NCI-H460 (cell line): ENCODE measurements at regions not wholly inside any gene's neighbourhood (a gene's known extent, or its start where the extent isn't known, plus 50 kb on each side); places are given as distances from the start of the nearest gene placed in this dataset.
"Not testable (repeated sequence)": the region's sequence is repeated elsewhere in the genome, so short reads cannot be mapped to it uniquely, and the experiment has no call there.

Experiments used
- DNase-seq: peaks from one replicate; pipeline ENCODE4 v3.0.0-alpha.2; 2016; ENCODE audit warnings: low read depth; ENCODE audit errors: extremely low read depth

DNA sequence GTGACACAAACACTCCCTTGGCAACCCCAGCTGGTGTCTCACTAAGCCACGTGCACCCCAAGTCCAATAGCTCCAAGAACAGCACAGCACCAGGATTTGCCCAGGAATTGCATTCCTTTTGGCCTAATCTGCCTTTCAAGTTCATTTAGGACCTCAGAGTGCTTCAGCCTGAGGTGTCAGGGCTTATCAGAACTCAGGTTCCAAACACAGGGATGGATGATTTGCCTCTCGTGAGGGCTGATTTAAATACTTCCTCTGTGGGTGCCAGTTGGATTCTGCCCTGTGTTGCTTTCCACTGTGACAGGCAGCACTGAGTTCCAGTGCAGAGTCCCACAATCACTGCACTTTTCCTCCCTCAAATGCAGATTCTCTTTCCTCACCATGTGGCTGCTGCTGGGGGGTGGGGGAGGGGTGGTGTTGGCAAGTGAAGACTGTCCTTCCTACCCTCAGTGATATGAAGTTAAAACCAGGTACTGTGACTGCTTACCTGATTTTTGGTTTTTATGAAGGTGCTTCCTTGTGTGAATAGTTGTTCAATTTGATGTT lies 204.3 kb upstream of the STAC start:
- no peak for DNase-seq

DNA sequence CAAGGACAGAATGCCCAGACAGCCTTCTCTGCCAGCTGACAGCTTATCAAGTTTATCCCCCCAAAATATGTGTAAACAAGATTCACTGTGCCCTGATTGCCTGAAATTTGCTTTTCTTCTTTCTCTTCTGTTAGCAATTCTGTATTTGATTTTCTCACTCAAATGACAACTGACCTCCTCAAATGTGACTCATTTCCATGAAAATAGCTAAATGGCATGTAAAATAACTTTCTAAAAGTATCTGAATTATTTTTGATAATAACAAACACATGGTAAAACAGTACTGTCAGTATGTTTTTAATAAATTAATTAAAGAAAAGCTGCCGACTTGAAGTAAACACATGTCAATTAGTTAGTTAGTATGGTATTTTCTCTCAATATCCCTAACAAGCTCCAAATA lies 202.3 kb upstream of the STAC start:
- DNase-seq: no peak

DNA sequence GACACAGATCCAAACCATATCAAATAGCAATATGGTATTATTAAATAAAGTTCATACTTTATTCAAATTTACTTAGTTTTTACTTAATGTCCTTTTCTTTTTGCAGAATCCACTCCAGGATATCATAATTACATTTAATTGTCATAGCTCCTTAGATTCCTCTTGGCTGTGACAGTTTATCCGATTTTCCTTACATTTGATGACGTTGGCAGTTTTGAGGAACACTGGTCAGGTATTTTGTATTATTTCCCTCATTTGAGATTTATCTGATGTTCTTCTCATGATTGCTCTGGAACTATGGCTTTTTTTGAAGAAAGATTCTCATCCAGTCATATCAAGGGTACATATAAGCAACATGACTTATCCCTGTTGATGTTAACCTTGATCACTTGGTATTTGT lies 198.3 kb upstream of the STAC start:
- DNase-seq: no peak

DNA sequence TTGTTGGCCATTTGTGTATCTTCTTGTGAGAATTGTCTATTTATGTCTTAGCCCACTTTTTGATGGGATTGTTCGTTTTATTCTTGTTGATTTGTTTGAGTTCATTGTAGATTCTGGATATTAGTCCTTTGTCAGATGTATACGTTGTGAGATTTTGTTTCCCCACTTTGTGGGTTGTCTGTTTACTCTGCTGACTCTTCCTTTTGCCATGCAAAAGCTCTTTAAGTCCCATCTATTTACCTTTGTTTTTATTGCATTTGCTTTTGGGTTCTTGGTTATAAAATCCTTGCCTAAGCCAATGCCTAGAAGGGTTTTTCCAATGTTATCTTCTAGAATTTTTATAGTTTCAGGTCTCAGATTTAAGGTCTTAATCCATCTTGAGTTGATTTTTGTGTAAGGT lies 193.1 kb upstream of the STAC start:
- not testable (repeated sequence) for DNase-seq

DNA sequence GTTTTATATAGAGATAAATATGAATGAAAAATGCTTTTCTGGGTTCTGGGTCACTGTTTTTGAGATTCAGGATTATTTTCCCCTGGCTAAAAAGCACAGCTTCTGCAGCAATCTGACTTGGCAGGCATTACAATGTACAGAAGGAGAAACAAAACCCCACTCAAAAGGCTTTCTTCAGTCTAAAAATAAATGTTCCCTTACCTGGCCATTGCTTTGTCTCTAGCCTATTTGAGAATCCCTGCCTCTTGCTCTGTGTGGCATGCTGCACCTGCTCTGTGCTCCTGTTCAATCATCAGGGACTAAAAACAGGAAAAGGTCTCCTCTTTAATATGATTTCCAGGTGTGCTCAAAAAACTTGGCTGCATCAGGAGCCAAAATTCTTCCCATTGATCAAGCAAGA lies 187.4 kb upstream of the STAC start:
- no peak for DNase-seq

DNA sequence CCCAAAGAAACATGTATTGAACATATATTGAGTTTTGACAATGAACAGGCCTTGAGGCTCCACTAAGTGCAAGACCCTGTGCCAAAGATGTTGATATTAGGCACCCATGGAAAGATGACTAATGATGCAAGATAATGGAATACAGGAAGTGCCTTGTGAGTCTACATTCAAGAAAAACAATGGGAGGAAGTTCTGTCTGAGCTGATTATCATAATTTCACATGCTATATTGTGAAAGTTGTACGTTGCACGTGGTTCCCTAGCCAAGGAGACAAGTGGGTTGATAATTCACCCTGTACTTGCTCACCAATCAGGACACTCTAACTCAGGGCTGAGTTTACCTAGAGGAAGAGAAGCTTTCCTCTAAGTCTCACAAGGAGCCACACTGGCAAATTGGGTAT lies 186.9 kb upstream of the STAC start:
- DNase-seq: no peak

DNA sequence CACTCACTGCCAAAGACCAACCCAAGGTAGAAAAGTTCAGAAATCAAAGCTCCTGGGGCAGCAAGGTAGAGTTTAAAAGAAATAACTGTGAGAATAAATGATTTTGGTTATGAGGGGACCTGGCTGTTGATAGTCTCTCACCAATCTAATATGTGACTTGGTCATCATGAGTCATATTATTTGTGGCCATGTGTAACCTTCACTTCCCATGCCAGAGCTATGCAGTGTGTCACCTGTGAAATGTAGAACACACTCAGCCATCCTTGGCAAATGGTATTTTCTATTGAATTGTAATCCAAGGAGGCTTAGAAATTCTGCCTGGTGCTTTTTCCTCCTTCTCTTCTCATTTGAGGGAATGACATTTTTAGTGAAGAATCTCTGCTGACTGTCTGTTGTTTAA lies 184.2 kb upstream of the STAC start:
- no peak for DNase-seq

DNA sequence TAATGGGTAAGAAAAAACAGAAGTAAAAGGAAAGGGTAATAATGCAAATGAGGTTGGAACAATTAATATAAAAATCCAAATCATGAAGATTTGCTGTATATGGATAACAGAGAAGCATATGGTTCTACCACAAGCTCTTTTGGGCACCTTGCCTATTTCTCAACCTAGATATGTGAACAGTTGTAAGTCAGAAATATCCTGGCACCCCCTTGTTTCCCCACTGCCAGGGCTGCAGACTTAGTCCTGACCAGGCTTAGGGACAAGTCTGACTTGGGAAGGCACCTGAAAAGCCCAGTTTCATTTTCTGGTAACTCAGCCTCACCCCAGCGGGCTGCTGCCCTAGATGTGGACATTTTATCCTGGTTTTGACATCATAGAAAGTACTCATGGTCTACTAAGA lies 183.2 kb upstream of the STAC start:
- DNase-seq: no peak

DNA sequence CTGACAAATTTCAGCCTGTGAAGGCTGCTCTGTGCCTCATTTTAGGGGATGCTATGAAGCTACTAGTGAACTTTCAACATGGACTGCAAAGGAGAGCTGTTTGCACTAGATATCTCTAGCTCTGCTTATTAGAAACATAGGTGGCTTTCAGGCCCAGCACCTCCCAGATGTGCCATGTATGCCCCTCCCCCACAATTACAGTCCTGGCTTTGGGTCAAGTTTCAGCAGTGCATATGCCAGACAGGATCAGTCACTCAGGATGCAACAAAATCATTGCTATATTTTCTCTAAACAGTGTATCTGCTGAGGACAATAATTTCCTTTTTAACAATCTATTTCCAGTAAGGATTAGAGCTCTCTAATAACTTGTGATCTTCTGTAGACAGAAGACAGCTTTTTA lies 178.8 kb upstream of the STAC start:
- DNase-seq: no peak

DNA sequence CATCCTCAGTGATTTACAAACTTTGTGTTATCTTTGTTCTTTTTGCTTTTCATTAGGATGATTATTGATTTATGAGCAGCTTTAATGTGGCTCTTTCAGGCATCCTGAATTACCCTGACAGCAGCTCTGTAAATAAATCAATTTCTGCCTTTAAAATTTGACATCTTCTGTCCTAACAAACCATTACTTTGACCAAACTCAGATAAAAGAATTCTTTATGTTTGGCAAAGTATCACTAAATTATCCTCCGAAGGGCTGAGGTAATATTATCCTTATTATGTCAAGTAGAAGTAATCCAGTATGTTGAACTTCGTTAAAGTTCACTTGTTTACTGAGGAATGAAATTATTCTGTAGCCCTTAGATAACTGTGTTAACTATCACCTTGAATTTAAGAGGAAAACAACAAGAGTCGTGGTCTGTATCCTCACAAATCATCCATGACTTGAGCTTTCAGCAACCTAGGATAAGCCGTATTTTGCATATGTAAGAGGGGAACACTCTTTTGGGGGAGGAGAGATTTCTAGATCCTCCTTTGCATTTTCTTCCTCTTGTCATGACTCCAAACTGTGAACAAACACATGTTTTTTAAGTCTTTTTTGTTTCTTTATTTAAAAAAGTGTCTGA lies 173.2 kb upstream of the STAC start:
- DNase-seq: no peak

DNA sequence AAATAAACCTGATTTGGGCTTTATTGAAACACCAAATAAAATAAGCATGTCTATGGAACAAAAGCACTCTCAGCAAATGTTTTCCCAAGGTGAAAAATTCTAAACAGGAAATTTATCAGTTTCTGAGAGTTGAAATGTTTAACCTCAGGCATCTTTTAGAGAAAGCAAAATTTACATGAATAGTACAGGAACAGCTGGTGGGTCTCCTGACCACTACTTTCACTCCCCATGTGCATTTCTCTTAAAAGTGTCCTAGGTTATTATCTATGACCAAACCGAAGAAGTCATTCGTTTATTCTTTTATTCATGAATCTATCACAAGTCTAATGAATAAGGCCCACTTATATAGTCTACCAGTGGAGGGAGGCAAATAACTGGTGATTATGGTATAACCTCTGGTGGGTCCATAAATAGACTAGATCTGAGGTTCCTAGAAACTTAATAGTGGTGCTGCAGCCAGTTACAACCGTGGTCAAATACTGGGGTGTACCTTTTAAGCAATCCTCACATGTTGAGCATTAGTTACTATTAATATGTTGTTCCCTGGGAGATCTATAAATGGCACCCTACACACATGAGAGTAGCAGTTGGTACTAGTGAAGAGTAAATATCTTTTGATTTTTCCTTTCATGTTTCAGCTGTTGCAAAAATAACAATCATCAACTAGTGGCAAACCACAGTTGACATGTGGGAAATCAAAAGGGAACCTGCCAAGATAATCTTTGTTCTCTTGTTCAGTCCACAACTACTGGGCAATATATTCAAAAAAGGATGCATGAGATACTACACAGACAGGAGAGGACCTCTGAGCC lies 169.3 kb upstream of the STAC start:
- no peak for DNase-seq

DNA sequence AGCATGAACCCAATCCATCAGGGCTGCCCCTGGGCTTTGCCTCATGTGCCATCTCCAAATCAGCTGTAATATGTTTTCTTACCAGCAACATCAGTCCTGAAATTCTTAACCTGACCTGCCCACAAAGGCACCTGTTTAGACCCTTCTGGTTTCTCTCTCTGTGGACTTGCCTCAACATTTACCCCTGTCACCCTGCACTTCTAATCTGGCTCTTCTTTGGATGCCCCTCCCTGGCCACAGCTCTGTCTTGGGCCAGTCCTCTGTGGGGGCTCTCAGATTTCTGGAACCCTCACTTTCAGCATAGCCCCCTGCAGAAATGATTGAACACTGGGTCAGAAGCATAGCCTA lies 168.7 kb upstream of the STAC start:
- no peak for DNase-seq

DNA sequence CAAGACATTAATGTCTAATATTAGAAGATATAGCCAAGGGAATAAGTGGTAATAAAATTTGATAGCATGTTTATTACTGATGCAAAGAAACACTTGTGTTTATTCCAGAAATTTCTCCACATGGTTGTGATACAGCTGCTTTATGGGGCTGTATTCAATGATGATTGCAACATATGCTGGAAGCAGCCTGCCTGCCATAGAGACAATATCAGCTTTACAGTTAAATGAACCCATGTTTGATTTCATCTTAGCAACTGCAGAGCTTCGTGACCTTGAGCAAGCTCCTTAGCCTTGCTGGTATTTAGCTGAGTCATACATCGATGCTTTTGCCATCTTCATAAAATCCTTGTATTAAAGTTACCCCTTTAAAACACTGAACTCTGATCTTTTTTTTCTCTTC lies 168.1 kb upstream of the STAC start:
- no peak for DNase-seq

DNA sequence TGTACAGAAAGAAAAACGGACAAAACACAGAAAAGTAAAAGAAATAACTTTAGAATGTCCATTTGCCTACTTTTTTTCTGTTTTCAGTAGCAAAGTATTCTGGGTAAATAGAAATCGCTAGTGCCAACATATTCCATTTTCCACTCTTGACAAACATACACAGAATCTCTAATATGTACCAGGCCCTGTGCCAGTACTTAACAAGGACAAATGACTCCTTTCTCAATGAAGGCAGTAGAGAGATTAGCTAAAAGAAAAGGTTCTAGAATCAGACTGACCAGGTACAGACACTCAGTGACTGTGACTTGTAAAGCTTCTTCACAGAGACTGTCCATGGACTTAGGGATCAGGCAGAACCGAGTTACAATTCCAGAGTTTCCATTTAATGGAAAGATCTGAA lies 165.8 kb upstream of the STAC start:
- DNase-seq: no peak

DNA sequence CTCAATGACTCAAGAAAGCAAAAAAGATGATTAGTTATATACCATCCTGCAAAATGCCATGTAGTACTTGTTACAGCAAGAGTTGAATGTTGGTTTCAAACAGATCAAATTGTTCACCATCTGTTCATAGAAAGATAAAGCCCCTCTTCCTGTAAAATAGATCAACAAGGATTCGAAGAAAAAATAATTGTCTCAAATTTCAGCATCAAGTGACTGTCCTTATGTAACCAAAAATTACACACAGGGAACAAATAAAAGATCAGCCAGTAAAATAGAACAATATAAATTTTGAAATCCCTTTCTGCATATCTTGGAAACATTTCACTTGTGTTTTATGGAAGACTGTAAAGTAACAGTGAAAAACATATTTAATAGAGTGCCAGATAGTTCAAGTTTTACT lies 165.1 kb upstream of the STAC start:
- no peak for DNase-seq

DNA sequence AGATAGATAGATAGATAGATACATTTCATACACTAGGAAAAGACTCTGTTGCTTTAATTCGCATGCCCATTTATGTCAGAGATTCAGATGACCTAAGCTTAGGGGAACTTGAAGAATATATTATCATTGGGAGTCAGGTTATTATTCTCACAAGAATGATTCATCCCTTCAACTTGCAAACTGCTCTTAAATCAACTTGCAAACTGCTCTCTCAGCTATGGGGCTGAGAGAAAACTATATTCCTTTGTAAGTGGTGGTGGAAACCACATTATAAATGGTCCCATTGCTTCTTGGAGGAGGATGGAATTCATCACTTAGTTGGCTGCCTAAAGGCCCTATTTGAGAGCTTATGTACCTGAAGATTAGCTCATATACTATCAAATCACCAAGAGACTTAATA lies 160.9 kb upstream of the STAC start:
- DNase-seq: no peak

DNA sequence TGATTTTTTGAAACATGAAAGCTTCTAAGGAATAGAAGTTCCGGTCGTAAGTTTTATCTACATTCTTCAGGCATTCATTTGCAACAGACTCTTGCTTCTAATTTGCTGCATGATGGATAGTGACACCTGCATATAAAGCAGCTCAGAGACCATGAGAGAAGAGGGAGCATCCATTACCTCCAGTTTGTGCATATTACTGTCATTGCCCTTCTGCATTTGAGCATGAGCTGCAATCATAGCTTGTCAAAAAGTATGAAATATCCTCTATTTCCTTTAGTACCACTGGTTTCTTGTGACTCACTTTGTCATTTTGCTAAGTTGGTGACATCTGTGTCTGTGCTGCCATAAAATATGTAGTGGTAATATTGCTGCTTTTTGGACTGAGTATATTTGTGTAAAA lies 160.1 kb upstream of the STAC start:
- DNase-seq: no peak

DNA sequence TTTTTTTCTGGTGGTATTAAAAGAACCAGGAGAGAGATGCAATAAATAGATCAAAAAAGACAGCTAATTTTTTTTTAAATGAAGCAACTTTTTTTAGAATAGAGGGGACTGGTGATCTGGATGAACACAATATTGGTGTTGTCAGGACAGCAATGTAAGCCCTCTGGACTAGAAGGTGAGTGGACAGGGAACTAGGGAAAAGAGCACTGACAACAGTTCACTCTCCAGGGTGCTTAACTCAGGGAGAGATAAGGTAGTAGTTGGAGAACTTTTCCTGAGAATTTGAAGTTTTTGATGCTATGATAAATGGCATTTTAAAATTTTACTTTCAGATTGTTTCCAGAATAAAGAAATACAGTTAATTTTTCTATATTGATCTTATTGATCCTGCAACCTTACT lies 158.3 kb upstream of the STAC start:
- DNase-seq: no peak

DNA sequence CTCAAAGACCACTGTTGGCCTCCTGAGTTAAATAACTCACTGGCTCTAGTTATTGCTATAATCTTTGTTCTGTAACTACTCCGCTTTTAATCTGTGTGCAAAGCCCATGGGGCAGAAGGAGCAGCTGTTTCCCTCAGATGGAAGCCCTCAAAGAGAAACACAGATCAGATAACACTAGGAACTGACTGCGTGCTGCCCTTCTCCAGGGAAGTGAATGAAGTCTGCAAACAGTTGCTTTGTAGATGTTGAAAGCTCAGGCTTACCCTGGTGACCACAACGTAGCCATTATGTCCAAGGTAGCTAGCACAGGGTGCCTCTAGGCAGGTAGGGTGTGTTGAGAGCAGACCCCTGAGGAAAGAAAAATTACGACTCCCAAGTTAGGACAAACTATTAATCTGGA lies 152.3 kb upstream of the STAC start:
- DNase-seq: no peak

DNA sequence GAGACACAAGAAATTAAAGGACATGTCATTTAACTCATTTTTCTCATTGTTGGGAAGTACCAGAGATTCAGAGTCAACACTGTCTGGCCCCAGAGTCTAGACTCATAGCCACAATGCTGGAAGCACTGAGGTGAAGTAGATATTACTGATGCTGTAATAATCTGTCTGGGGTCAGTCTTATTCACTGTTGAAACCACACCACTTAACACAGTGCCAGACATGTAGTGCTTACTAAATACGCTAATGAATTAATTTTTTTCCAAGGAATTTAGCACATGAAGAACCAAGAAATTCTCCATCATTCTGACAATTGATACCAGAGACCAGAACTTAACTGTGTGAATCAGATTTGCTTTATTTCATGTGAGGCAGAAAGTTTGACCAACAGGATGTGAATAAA lies 150.8 kb upstream of the STAC start:
- no peak for DNase-seq

DNA sequence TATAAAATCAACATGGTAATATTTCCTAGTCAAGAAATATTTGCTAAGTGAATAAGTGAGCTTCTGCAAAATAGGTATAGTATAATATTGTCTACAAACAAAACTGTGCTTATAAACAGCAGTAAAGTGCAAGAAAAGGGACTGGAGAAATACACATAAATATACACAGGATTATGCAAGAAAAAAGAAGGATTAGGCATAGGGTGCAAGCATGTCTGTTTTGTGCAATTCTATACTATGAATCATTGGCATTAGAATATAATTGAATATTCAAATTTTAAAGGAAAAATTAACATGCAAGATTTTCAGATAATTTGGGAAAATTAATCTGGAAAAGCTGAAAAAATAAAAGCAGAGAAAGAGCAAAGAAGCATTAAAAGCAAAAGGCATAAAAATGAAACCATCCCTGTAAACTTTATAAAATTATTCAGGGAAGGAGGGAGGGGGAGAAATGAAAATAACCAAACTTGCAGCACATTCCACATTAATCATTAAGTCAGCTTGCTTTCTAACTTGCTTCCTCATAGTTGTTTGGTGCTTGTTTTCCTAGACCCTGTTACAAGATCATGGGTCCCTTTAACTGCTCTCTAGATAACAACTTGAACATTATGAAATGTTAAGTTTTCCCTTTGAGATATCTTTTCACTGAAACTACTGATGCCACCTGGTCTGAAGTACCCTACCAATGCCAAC lies 147.4 kb upstream of the STAC start:
- DNase-seq: no peak

DNA sequence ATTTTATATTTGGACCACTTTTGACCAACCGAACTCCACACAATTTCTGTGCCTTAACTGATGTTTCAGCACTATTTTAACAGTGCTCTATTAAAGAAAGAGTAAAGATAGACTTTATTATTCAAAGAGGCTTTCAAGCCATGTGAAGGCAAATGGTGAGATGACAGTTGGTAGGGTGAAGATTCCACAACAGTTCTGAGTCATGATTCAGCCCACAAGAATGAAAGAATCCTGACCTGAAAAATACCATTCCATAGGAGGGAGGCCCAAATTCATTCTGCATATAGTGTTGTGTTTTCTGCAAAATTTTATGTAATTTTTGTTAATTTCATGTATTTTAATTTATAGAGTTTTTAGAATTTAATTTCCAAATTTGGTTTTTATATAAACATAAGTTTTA lies 135.6 kb upstream of the STAC start:
- no peak for DNase-seq
